HL-60 (cell line): ENCODE measurements at regions not wholly inside any gene's neighbourhood (a gene's known extent, or its start where the extent isn't known, plus 50 kb on each side); places are given as distances from the start of the nearest gene placed in this dataset.
"Not testable (repeated sequence)": the region's sequence is repeated elsewhere in the genome, so short reads cannot be mapped to it uniquely, and the experiment has no call there.

Experiments
- DNase-seq, 2 experiments: peaks; one replicate each; pipeline ENCODE4 v3.0.0-alpha.2; 2010 to 2020; ENCODE audit warnings: low read depth in 1 of 2, low spot score in 1 of 2
- H3K27ac ChIP-seq: fragments of 250-450 bp; sonication (Bioruptor Pico); replicated peaks from 2 replicates; pipeline ENCODE4 v1.5.1; 2020; ENCODE audit warnings: mild to moderate bottlenecking, moderate library complexity
- H3K27me3 ChIP-seq: fragments of 250-450 bp; sonication (Bioruptor Pico); 2 replicates; pipeline ENCODE4 v1.5.1; 2021; ENCODE audit warnings: mild to moderate bottlenecking, moderate library complexity; ENCODE audit not compliant: insufficient read depth, poor library complexity, severe bottlenecking
- H3K4me3 ChIP-seq: replicated peaks from 2 replicates; pipeline ENCODE4 v1.5.1; 2011; ENCODE audit warnings: mild to moderate bottlenecking, control low read depth, low read length; ENCODE audit not compliant: insufficient read depth
- CTCF ChIP-seq: IDR thresholded peaks from one replicate; pipeline ENCODE4 v1.5.1; 2011; ENCODE audit warnings: low read length, control low read depth, inconsistent platforms; ENCODE audit not compliant: insufficient read depth
- GABPA ChIP-seq: IDR thresholded peaks from 2 replicates; pipeline ENCODE4 v1.6.1; 2012; ENCODE audit warnings: low read depth
- POLR2AphosphoS5 ChIP-seq: IDR thresholded peaks from 2 replicates; pipeline ENCODE4 v1.6.1; 2012; ENCODE audit warnings: low read depth
- REST ChIP-seq: IDR thresholded peaks from 2 replicates; pipeline ENCODE4 v1.6.1; 2012; ENCODE audit warnings: low read depth; ENCODE audit not compliant: insufficient replicate concordance
- SPI1 ChIP-seq: IDR thresholded peaks from 2 replicates; pipeline ENCODE4 v1.6.1; 2012; ENCODE audit warnings: low read depth, mild to moderate bottlenecking, borderline replicate concordance

DNA sequence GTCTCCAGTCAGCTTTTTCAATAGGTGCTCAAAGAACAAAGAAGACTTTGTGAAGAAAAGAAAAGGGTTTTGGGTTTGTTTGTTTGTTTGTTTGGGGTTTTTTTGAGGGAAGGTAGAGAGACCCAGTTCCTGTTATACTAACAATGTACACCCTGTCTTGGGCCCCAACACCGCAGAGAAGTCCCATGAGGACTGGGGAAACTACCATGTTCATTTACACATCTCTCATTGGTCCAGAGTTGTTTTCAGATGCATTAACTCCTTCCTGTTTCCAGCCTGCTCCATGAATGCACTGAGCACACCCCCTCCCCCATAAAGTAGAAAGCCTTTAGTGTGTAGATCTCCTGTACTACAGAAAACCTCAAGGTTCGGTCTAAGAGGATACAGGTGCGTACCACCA, 51.1 kb upstream of the SLC8A3 start:
- H3K27me3 ChIP-seq = no peaks in the 10 kb centered on the region

DNA sequence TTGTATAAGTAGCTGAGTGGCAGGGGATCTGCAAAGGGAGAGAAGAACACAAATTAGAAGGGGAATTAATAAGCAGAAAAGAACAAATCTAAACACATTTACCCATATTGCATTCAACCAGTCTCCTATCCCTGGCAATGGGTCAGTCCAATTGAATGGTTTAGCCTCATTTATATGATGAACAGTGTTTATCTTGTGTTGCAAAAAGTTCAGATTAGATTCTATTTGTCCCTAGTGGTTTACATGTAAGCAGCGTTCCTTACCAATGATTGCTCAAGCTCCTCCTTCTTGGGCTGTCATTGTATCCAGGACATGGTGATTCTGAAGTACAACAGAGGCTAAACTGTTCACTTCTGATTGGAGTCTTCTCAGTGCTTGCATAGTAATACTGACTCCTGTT, 49.9 kb upstream of the SLC8A3 start:
- H3K4me3 ChIP-seq, DNase-seq, H3K27ac ChIP-seq, H3K27me3 ChIP-seq: not testable (repeated sequence)

More for the DNA sequence above, 51.1 kb upstream of the SLC8A3 start:
- Histone ChIP-seq H3K27ac (no peak overlapping the region), H3K4me3 (no peak overlapping the region)
- no peak for TF ChIP-seq POLR2AphosphoS5
- no peak for TF ChIP-seq CTCF
- no peak for TF ChIP-seq SPI1
- TF ChIP-seq GABPA = no peak
- TF ChIP-seq REST = no peak
- DNase-seq = no peak
